ENCODE measurements at regions not wholly inside any gene's neighbourhood (a gene's known extent, or its start where the extent isn't known, plus 50 kb on each side); places are given as distances from the start of the nearest gene placed in this dataset.
"Not testable (repeated sequence)": the region's sequence is repeated elsewhere in the genome, so short reads cannot be mapped to it uniquely, and the experiment has no call there.

- DNase-seq, result no peak
Measured at GRCh38 chr2:41187376-41188122, 735.7 kb upstream of the SLC8A1 start.

GRCh38 chr2:41194230-41194629 lies 742.3 kb upstream of the SLC8A1 start:
- DNase-seq, result peak; percentile 41

DNA sequence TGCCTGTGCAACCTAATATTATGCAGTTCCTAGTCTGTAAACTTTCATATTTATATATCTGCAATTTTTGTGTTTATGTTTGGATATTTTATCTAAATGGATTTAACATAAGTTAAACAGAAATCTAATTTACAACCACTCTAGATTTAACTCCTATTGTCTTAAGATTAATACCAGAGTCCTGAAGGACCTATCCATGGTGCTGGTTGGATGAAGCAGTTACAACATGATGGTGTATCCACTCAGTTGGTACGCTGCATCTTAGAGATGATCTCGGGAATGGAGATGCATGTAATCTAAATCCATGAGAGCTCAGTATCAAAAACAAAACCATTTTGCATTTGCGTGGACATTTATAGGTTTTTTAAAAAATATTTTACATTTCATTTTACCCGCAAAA lies 745.9 kb upstream of the SLC8A1 start:
- DNase-seq, result no peak

GRCh38 chr2:41199334-41199733 lies 747.4 kb upstream of the SLC8A1 start:
- no peak for DNase-seq

DNA sequence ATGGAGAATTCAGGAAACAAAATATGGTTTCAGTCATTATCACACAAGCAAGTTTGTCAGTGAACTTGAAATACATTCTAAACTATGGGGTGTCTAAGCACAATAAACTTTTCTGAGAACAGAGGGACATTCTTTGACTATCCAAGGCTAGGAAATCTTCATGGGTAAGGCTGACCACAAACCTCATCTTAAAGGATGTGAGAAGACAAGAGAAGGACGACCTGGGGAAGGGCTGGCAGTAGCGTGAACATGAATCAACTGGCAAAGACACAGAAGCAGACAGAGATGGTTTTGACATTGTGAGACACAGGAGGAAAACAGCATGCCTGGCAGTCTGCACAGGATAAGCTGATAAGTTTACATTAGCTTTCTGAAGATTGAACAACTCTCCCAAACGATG lies 752.4 kb upstream of the SLC8A1 start:
- DNase-seq, result no peak

DNA sequence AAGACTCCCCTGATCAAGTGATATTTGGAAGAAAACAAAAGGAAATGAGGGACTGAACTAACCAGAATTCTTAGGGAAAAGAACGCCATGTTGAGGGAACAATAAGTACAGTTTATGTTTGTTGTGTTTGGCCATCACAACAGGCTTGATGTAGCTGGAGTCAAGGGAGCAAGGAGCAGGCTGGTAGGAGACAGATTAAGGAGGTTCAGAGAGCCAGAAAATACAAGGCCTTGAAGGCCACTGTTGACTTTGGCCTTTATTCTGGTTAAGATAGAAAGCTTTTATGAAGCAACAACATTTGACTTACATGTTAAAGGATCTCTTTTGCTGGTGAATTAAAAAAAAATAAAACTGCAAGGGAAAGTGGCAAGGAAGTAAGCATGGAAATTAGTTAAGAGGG lies 754.1 kb upstream of the SLC8A1 start:
- no peak for DNase-seq

DNA sequence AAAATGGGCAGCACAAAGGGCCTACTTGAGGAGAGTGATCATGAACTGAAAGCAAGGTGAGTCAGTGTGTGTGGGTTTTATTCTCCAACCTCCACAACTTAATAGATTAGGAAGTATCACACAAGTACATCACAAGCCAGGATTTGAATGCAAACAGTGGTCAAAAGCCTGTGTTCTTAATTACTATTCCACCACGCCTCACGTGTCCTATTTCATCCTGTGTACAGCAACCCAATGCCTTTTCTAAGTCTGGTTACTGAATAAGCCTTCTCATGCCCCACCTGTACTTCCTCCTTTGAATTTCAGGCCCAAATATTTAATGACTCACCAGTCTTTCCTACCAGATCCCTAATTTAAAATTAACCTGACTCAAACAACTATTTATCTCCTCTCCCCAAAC lies 755.7 kb upstream of the SLC8A1 start:
- DNase-seq, result no peak

GRCh38 chr2:41210030-41210429 lies 758.1 kb upstream of the SLC8A1 start:
- not testable (repeated sequence) for DNase-seq

GRCh38 chr2:41216978-41217377 lies 765.1 kb upstream of the SLC8A1 start:
- DNase-seq, result no peak

- no peak for DNase-seq
Measured at GRCh38 chr2:41222593-41222992, 770.7 kb upstream of the SLC8A1 start.

- no peak for DNase-seq
Measured at GRCh38 chr2:41234093-41234492, 782.2 kb upstream of the SLC8A1 start.

DNA sequence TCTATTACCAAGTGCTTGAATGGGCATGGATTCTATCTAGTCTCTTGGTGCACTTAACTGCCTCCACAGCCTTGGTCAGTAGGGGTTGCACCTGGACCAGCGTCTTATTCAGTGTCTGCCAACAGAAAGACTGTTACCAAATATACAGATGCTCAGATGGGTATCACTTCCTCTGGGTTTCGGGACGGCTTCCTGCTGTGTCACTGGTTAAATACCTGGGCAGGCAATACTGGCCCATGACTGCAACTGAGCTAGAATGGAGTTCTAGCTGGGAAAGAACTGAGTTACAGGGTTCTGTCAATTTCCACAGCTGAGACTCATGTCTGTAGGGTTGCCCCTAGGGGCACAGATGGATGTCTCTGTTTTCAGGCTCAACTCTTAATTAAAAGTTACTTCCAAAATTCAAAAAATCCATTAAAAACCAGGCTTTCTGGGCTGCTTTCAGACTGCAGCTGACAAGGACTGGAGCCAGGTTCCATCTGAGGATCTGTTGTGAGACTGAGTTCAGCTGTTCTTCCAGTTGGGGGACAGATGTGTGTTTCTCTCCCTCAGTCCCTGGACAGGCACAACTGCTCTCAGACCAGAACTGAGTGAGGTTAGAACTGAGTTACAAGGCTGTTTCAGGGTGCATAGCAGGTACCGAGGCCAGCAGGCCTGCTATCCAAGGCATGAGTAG lies 789.6 kb upstream of the SLC8A1 start:
- DNase-seq, result no peak

- no peak for DNase-seq
Measured at GRCh38 chr2:41242001-41242331, 790.1 kb upstream of the SLC8A1 start.

DNA sequence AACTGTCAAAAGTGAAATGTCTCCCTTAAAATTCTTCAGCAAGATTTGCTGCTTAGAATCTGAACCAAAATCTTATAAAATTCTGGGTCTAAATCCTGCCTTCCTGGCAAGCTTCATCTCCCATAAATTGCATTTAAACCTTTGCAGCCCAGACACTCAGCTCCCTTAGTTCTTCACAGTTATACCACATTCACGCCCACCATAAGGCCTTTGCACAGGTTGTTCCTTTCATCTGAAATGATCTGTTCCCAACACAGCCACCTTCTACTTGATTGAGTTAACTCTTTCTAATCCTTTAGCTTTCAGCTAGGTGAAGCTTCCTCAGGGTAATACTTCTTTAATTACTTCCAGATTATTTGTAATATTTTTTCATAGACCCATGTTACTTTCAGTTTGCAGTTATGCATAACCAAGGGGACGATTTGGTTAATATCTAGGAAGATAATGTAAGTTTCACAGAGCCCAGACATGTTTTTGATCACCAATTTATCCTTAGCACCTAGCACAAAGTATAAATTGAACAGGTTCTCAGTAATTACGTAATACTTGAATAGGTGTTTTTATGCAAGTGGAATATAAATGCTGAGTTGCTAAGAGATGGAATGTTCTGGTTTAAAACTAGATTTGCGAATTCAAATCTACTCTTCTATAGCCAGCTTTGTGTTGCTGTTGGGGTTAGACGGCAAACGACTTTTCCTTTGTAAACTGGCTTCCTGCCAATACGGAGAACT lies 779.7 kb upstream of the PKDCC start:
- no peak for DNase-seq

- no peak for DNase-seq
Measured at GRCh38 chr2:41283079-41283775, 764.6 kb upstream of the PKDCC start.

DNA sequence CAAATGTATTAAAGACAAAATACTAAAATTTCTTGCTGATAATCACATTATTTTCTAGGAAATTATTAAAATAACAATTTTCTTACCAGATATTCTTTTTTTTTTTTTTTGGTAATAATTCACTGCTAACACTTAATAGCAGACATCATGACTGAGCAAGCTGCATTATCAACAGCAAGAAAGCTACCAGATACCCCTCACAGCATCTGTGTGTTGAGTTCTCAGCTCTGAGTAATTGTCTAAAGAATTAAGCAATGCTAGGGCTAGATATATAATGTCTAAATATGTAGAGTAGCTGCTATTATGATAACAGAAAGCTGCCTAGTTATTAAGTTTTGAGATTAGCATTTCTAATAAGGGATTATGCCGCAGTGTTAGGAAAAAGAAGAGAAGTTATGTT lies 754.3 kb upstream of the PKDCC start:
- DNase-seq, result no peak

GRCh38 chr2:41294331-41294730 lies 753.5 kb upstream of the PKDCC start:
- no peak for DNase-seq

- DNase-seq, result no peak
Measured at GRCh38 chr2:41313082-41313481, 734.7 kb upstream of the PKDCC start.

DNA sequence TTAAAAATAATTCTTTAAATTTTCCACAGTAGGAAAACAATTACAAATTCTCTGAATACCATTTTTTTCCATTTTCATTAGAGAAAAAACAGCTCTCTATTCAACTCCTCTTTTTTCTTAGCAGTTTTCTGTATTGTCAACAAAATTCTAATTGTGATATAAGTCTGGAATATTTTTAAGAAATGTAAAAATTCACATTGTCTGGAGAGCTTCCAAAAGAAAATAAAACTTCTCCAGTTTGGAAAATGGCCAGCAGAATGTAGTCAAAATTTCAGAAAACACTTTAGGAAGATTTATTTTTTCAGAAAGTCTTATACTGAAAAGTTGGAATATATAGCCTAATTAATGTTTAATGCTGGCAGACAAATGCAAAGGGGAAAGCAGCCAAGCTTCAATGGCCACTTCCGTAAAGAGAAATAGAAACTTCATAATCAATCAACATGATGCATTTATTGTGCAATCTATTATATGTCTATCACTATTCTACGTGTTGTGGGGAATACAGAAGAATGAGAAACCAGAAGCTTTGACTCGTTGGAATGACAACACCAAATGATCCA lies 733.2 kb upstream of the PKDCC start:
- DNase-seq, result no peak

- DNase-seq, result no peak
Measured at GRCh38 chr2:41319437-41319836, 728.4 kb upstream of the PKDCC start.

DNA sequence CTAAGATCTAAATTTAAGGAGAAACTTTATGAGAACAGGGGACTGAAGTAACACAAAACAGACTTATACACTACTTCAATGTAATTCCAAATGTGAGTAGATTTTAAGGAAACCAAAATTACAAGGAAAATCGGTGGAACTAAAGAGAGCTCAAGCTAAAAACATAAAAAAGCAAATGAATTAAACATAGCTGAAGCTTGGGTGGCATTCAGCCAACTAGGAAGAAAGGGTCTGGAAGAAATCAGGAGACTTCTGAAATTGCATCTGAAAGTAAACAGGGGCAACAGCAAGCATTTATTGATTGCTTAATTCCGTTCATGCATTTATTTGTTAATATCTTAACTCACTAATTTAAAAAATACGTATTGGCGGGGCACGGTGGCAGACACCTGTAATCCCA lies 727.3 kb upstream of the PKDCC start:
- no peak for DNase-seq

DNA sequence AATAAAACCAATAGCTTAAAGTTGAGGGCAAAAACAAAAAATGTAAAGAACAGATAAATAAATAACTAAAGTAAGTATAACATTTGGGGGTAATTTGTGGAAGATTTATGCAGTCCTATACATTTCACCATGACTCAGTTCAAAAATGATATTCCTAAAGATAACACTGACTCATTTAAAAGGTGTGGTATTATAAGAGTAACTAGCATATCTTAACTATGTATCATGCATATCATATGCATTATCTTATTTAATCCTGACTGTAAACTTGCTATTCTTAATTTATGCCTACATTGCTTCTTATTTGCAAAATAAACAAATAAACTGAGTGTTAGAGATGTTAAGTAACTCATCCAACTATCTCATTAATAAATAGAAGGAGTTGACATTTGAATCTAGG lies 726.5 kb upstream of the PKDCC start:
- no peak for DNase-seq

- DNase-seq, result no peak
Measured at GRCh38 chr2:41326851-41327250, 721.0 kb upstream of the PKDCC start.

All from left hindlimb (tissue), 1 donor.